NCI-H2196 (cell line): ENCODE measurements at regions not wholly inside any gene's neighbourhood (a gene's known extent, or its start where the extent isn't known, plus 50 kb on each side); places are given as distances from the start of the nearest gene placed in this dataset.

Experiments
- DNase-seq: peaks from one replicate; lab custom pipeline; 2025; ENCODE audit not compliant: unreplicated experiment; lab: John Stamatoyannopoulos, UW

- no peak for DNase-seq
These were observed 1983.5 kb upstream of the CELF4 start for GRCh38 chr18:39549144-39549543.

DNA sequence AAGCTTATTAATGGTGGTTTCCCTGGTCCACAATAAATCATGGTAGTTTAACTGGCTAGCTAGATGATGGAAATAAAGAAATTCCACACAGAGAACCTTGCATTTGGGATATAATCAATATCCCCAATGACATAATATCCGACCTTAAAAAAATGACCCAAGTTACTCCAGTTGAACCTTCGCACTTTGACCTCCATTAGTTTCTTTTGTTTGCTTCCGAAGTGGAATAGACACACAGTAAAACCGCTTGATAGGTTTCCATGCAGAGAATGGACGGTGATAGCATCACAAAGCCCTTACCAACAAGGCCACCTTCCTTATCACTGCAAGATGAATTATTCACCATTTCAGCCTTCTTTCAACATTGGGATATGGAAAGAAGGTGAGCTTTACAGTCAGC, 1966.1 kb upstream of the CELF4 start:
- no peak for DNase-seq

DNA sequence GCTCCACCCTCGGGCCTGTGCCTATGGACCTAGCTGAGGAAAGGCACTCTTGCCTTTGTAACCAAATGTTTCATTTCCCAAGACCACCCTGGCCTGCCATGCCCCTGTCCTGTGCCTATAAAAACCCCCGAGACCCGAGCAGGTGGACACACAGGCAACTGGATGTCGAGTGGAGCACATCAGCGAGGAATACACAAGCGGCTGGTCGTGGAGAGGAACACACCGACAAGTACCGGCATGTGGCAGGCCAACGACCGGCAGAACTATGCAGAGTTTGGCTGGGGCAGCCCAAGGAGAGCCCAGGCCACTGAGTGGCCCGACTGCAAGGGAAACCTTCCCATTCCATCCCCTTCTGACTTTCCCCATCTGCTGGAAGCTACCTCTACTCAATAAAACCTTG, 1963.8 kb upstream of the CELF4 start:
- DNase-seq, result no peak

DNA sequence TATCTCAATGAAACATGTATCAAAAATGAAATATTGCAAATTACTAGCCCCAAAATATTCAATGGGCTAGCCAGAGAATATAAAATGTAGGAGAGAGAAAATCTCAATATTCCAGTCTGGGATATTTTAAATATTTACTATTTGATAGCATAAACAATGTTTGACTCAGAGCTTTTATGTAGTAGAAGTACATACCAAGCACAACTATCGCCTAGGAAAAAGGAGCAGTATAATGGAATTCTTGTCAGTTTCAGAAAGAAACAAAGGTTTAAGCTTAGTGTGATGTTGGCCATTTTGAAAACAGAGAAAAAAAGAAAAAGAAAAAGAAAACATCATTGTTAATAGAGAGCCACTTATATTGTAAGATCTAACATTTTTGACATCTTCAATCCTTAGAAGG, 1961.9 kb upstream of the CELF4 start:
- no peak for DNase-seq

GRCh38 chr18:39524370-39524769, 1958.8 kb upstream of the CELF4 start:
- DNase-seq, result no peak

DNA sequence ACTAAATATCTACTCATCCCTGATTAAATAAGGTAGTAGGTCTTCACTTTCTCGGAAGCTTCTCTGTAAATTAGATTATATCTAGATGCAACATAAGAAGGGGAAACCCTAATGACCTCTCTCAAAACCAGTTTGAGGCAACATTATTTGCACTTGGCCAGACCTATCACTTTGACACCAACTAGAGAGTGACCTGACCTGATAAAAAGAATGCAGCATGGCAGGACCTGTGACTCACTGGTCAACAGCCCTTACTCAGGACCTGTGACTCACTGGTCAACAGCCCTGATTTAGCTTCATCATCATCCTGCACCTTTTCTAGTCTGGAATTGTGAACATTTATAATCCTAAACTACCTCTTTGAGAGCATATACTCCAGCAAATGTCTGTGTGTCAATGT, 1957.7 kb upstream of the CELF4 start:
- no peak for DNase-seq

DNA sequence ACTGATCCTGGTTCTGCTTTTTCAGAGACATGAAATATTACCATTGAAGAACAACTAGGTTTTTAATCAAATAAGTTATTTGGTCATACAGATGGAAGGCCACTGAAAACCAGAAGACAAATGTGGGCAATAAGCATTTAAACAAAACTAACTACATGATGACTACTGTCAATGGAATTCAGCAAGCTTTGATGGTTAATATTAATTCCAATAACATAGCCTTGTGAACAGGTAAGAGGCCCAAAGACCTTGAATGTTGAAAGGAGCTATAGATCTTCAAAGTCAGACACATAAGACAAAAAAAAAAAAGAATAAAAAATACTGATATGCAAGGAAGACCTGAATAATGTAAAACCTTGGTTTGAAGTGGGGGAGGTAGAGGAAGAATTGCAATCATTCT, 1955.6 kb upstream of the CELF4 start:
- no peak for DNase-seq

GRCh38 chr18:39519741-39520140, 1954.1 kb upstream of the CELF4 start:
- DNase-seq, result no peak

DNA sequence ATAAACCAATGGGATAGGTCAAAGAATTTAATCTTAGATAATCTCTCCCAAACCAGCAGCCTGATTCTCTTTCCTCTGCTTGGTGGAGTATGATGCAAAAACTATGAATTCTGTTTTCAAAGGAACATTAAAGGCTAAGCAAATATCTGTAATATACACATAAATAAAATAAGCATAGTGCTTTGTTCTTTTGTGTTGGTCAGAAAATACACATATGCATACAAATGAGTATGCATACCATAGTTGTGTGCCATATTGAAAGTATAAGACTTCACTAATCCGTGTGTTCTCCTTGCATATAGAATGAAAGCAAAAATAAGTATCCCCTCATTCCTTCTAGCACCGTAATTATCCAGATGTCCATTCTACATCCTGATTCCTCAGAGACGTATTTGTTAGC, 1949.7 kb upstream of the CELF4 start:
- DNase-seq, result no peak

- DNase-seq, result no peak
These were observed 1947.6 kb upstream of the CELF4 start for GRCh38 chr18:39513186-39513585.

- no peak for DNase-seq
These were observed 1941.2 kb upstream of the CELF4 start for GRCh38 chr18:39506581-39507330.

DNA sequence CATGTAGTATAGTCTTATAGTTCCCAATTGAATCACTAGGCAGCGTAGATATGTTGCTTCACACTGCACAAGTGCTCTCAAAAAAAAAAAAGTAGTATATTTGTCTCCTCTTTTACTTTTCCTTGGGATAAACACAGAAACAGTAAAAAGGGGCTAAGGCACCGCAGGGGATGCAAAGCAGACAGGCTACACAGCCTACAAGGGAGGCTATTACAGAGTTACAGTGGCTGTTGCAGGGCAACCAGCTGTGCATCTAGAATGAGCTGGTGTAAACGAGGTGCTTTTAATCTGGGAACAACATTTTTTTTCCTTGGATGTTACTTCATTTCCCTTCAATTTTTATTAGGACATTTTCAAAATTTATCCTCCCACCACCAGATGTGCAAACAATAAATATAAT, 1934.7 kb upstream of the CELF4 start:
- no peak for DNase-seq

GRCh38 chr18:39497821-39498220, 1932.2 kb upstream of the CELF4 start:
- no peak for DNase-seq

- no peak for DNase-seq
These were observed 1931.4 kb upstream of the CELF4 start for GRCh38 chr18:39496986-39497385.

DNA sequence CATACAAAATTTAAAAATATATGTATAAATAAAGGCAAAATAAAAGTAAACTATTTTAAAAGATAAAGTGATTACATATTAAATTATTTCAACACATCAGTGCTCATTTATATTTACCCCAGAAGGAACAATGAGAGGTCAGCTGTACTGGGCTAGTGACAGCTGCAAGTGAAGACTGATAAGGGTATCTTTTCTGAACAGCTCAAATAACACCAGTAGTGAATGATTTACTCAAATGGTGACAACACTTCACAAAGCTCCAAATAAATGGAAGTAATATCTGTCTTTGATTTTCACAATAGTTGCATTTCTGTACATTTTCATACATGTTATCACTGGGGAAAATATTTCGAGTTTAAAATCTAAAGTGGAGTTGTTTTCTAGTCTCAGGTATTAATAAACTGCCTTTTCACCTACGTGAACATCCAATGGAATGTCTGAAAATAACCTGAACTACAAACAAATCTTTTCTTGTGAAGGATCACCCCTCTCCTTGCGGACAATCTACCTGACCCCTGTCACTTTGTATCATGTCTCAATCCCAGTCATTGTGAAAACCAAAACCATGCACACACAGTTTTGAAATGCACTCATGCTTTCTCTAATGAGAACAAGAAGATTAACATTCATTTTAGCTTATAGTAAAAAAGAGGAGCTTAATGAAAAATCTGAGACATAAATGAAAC, 1928.8 kb upstream of the CELF4 start:
- no peak for DNase-seq

GRCh38 chr18:39491408-39491807, 1925.8 kb upstream of the CELF4 start:
- DNase-seq, result no peak

- DNase-seq, result no peak
These were observed 1923.8 kb upstream of the CELF4 start for GRCh38 chr18:39489431-39489830.

DNA sequence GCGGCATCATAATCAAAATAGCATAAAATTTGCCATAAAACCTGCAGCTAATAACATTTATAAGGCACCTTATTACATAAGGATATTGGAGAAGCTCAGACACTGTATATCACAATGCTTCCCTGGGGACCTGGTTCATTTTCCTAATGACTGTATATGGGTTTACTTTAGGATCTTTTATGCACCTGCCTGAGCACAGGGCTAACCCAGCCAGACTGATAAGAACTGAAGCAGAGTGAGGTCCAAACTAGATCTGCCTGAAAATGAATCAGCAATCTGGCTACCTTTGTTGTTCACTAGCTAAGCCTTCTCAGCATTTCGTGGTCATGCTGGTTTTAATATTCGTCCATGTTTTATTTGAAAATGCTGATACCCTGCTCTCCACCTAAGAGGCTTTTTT, 1922.3 kb upstream of the CELF4 start:
- no peak for DNase-seq

DNA sequence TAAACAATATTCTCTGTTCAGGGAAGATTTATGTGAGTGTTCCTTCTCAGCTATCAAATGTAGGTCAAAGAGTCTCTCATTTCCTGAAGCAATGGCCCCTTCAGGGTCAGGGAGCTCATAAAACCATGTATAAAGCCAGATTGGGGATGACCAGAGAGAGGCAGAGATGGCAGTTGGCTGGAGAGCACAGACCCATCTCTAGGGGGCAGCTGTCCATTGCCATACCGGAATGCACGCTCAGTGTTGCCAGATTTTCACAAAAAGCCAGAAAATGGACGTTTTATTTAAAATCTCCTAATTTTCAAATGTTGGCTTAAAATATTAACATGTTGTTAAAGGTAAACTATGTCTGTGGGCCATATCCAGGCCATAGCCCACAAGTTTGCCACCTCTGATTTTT, 1920.7 kb upstream of the CELF4 start:
- DNase-seq, result no peak

DNA sequence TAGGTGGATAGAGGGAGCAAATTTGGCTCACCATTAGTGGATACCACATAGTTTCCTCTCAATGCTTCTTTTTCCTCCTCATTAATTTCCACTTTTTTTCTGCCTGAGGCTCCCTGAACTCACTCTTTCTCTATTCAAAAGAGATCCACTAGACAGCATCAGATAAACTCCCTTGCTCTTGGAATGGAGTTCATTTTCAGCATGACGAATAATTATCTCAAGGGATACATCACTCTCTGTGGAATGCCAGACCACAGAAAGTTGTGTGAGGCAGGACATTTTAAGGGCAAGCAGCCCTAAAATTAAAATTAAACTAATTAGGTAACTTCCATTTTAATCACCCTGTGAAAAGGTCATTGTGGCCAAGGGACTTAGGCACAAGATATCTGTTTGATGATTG, 1920.1 kb upstream of the CELF4 start:
- DNase-seq, result no peak

DNA sequence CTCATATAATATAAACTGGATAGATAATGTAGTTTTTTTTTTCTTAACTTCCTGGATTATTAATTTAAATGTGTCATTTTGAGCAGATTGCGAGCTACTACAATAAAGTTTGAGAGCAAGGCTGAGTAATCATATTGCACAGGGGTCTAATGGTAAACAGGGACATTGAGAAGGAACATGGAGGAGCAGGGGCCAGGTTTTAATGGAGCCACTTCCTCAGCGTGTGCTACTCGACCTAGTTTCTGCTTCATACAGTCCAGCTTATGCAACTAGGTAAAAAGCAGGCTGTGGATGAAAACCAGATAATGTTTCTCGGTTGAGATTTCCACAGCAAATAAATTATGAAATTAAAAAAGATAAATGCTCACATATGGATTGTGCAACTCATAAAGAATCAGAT, 1915.7 kb upstream of the CELF4 start:
- no peak for DNase-seq

GRCh38 chr18:39480494-39481195, 1915.0 kb upstream of the CELF4 start:
- no peak for DNase-seq
